ENCODE measurements at regions not wholly inside any gene's neighbourhood (a gene's known extent, or its start where the extent isn't known, plus 50 kb on each side); places are given as distances from the start of the nearest gene placed in this dataset.

- no peak overlapping the region for H3K4me3 Mint-ChIP-seq
- no peak overlapping the region for H3K27ac Mint-ChIP-seq
- H3K4me1 Mint-ChIP-seq (ENCODE audit: low read depth): no peaks in the 10 kb centered on the region
- no peaks in the 10 kb centered on the region for H3K27me3 Mint-ChIP-seq (ENCODE audit: insufficient read depth)
- peaks cover 20% of the 10 kb centered on the region for H3K9me3 Mint-ChIP-seq
- DNase-seq (ENCODE audit: low spot score): no peak
- intact Hi-C loops (cut with micrococcal nuclease): no loop called here
- no peaks in the 10 kb centered on the region for H3K36me3 Mint-ChIP-seq (ENCODE audit: low read depth)
Measured at GRCh38 chr13:67758975-67759374, 528.8 kb upstream of the PCDH9 start.

GRCh38 chr13:67754012-67754411 is 523.9 kb upstream of the PCDH9 start:
- intact Hi-C loops (cut with micrococcal nuclease): no loop called here
- Mint-ChIP-seq H3K36me3 (ENCODE audit: low read depth) (no peaks in the 10 kb centered on the region), H3K4me1 (ENCODE audit: low read depth) (no peaks in the 10 kb centered on the region), H3K9me3 (peaks cover 26% of the 10 kb centered on the region), H3K27ac (no peak overlapping the region), H3K4me3 (no peak overlapping the region), H3K27me3 (ENCODE audit: insufficient read depth) (no peaks in the 10 kb centered on the region)
- no peak for DNase-seq (ENCODE audit: low spot score)

- peaks cover 25% of the 10 kb centered on the region for H3K9me3 Mint-ChIP-seq
- intact Hi-C loops (cut with micrococcal nuclease): no loop called here
Measured at GRCh38 chr13:67752759-67753158, 522.6 kb upstream of the PCDH9 start.

GRCh38 chr13:67742478-67742877 is 512.3 kb upstream of the PCDH9 start:
- Mint-ChIP-seq H3K4me1 (ENCODE audit: low read depth) (no peaks in the 10 kb centered on the region), H3K27ac (no peak overlapping the region)

More at GRCh38 chr13:67752759-67753158, 522.6 kb upstream of the PCDH9 start:
- no peaks in the 10 kb centered on the region for H3K27me3 Mint-ChIP-seq (ENCODE audit: insufficient read depth)
- H3K4me3 Mint-ChIP-seq: no peak overlapping the region
- DNase-seq (ENCODE audit: low spot score): no peak
- no peak overlapping the region for H3K27ac Mint-ChIP-seq
- no peaks in the 10 kb centered on the region for H3K4me1 Mint-ChIP-seq (ENCODE audit: low read depth)
- H3K36me3 Mint-ChIP-seq (ENCODE audit: low read depth): no peaks in the 10 kb centered on the region

GRCh38 chr13:67740871-67741535 is 510.9 kb upstream of the PCDH9 start:
- H3K4me1 Mint-ChIP-seq (ENCODE audit: low read depth): no peaks in the 10 kb centered on the region
- H3K27me3 Mint-ChIP-seq (ENCODE audit: insufficient read depth): no peaks in the 10 kb centered on the region
- H3K36me3 Mint-ChIP-seq (ENCODE audit: low read depth): no peaks in the 10 kb centered on the region
- H3K4me3 Mint-ChIP-seq: no peak overlapping the region
- no peak overlapping the region for H3K27ac Mint-ChIP-seq
- DNase-seq (ENCODE audit: low spot score): no peak
- peaks cover 11% of the 10 kb centered on the region for H3K9me3 Mint-ChIP-seq
- intact Hi-C loops (cut with micrococcal nuclease): no loop called here

More at GRCh38 chr13:67742478-67742877, 512.3 kb upstream of the PCDH9 start:
- Mint-ChIP-seq H3K36me3 (ENCODE audit: low read depth) (no peaks in the 10 kb centered on the region), H3K9me3 (peaks cover 16% of the 10 kb centered on the region), H3K4me3 (no peak overlapping the region), H3K27me3 (ENCODE audit: insufficient read depth) (no peaks in the 10 kb centered on the region)
- intact Hi-C loops (cut with micrococcal nuclease): no loop called here
- DNase-seq (ENCODE audit: low spot score): no peak

- Mint-ChIP-seq H3K4me3 (no peak overlapping the region), H3K4me1 (ENCODE audit: low read depth) (no peaks in the 10 kb centered on the region), H3K27me3 (ENCODE audit: insufficient read depth) (no peaks in the 10 kb centered on the region), H3K36me3 (ENCODE audit: low read depth) (no peaks in the 10 kb centered on the region), H3K9me3 (peaks cover 16% of the 10 kb centered on the region), H3K27ac (no peak overlapping the region)
- intact Hi-C loops (cut with micrococcal nuclease): no loop called here
- DNase-seq (ENCODE audit: low spot score): no peak
Measured at GRCh38 chr13:67736646-67737420, 506.7 kb upstream of the PCDH9 start.

- Mint-ChIP-seq H3K4me3 (no peak overlapping the region), H3K4me1 (ENCODE audit: low read depth) (no peaks in the 10 kb centered on the region), H3K27me3 (ENCODE audit: insufficient read depth) (no peaks in the 10 kb centered on the region), H3K9me3 (peaks cover 16% of the 10 kb centered on the region), H3K36me3 (ENCODE audit: low read depth) (no peaks in the 10 kb centered on the region), H3K27ac (no peak overlapping the region)
- intact Hi-C loops (cut with micrococcal nuclease): no loop called here
- DNase-seq (ENCODE audit: low spot score): no peak
Measured at GRCh38 chr13:67735651-67736050, 505.5 kb upstream of the PCDH9 start.

- no peaks in the 10 kb centered on the region for H3K4me1 Mint-ChIP-seq (ENCODE audit: low read depth)
- H3K27ac Mint-ChIP-seq: no peak overlapping the region
- no peaks in the 10 kb centered on the region for H3K27me3 Mint-ChIP-seq (ENCODE audit: insufficient read depth)
- H3K9me3 Mint-ChIP-seq: peaks cover 45% of the 10 kb centered on the region
- no peaks in the 10 kb centered on the region for H3K36me3 Mint-ChIP-seq (ENCODE audit: low read depth)
- H3K4me3 Mint-ChIP-seq: no peak overlapping the region
- no peak for DNase-seq (ENCODE audit: low spot score)
- intact Hi-C loops (cut with micrococcal nuclease): no loop called here
Measured at GRCh38 chr13:67726979-67727378, 496.8 kb upstream of the PCDH9 start.

GRCh38 chr13:67725999-67726398 is 495.9 kb upstream of the PCDH9 start:
- H3K4me3 Mint-ChIP-seq: no peak overlapping the region
- no peaks in the 10 kb centered on the region for H3K27me3 Mint-ChIP-seq (ENCODE audit: insufficient read depth)
- H3K36me3 Mint-ChIP-seq (ENCODE audit: low read depth): no peaks in the 10 kb centered on the region
- no peak overlapping the region for H3K27ac Mint-ChIP-seq
- no peak for DNase-seq (ENCODE audit: low spot score)
- H3K4me1 Mint-ChIP-seq (ENCODE audit: low read depth): no peaks in the 10 kb centered on the region
- intact Hi-C loops (cut with micrococcal nuclease): no loop called here
- H3K9me3 Mint-ChIP-seq: peaks cover 50% of the 10 kb centered on the region

- H3K4me1 Mint-ChIP-seq (ENCODE audit: low read depth): no peaks in the 10 kb centered on the region
- H3K27me3 Mint-ChIP-seq (ENCODE audit: insufficient read depth): no peaks in the 10 kb centered on the region
- intact Hi-C loops (cut with micrococcal nuclease): no loop called here
Measured at GRCh38 chr13:67713571-67713970, 483.4 kb upstream of the PCDH9 start.

GRCh38 chr13:67696775-67697174 is 466.6 kb upstream of the PCDH9 start:
- Mint-ChIP-seq H3K4me1 (ENCODE audit: low read depth) (no peaks in the 10 kb centered on the region), H3K36me3 (ENCODE audit: low read depth) (no peaks in the 10 kb centered on the region), H3K27ac (no peak overlapping the region), H3K4me3 (no peak overlapping the region), H3K27me3 (ENCODE audit: insufficient read depth) (no peaks in the 10 kb centered on the region), H3K9me3 (peaks cover 15% of the 10 kb centered on the region)
- intact Hi-C loops (cut with micrococcal nuclease): no loop called here
- no peak for DNase-seq (ENCODE audit: low spot score)

More at GRCh38 chr13:67713571-67713970, 483.4 kb upstream of the PCDH9 start:
- H3K4me3 Mint-ChIP-seq: no peak overlapping the region
- no peak overlapping the region for H3K27ac Mint-ChIP-seq
- no peaks in the 10 kb centered on the region for H3K36me3 Mint-ChIP-seq (ENCODE audit: low read depth)
- no peak for DNase-seq (ENCODE audit: low spot score)
- H3K9me3 Mint-ChIP-seq: peaks cover 14% of the 10 kb centered on the region

GRCh38 chr13:67664502-67664901 is 434.4 kb upstream of the PCDH9 start:
- DNase-seq (ENCODE audit: low spot score): no peak
- H3K27me3 Mint-ChIP-seq (ENCODE audit: insufficient read depth): no peaks in the 10 kb centered on the region
- H3K4me3 Mint-ChIP-seq: no peak overlapping the region
- intact Hi-C loops (cut with micrococcal nuclease): no loop called here
- no peaks in the 10 kb centered on the region for H3K36me3 Mint-ChIP-seq (ENCODE audit: low read depth)
- no peaks in the 10 kb centered on the region for H3K4me1 Mint-ChIP-seq (ENCODE audit: low read depth)
- H3K9me3 Mint-ChIP-seq: no peaks in the 10 kb centered on the region
- no peak overlapping the region for H3K27ac Mint-ChIP-seq

- no peaks in the 10 kb centered on the region for H3K27me3 Mint-ChIP-seq (ENCODE audit: insufficient read depth)
- H3K27ac Mint-ChIP-seq: no peak overlapping the region
- no peak overlapping the region for H3K4me3 Mint-ChIP-seq
- intact Hi-C loops (cut with micrococcal nuclease): no loop called here
- H3K4me1 Mint-ChIP-seq (ENCODE audit: low read depth): no peaks in the 10 kb centered on the region
- no peaks in the 10 kb centered on the region for H3K9me3 Mint-ChIP-seq
- no peak for DNase-seq (ENCODE audit: low spot score)
- no peaks in the 10 kb centered on the region for H3K36me3 Mint-ChIP-seq (ENCODE audit: low read depth)
Measured at GRCh38 chr13:67662997-67663396, 432.9 kb upstream of the PCDH9 start.

All from activated T-helper 1 cell treated with anti-CD3 and anti-CD28 coated beads, Interleukin-12 subunit alpha, Interleukin-12 subunit beta, Interleukin-2, Interleukin-4 antibody, amounts not matched to agents 30 ng/mL and 10 ng/mL and 1 ng/mL, durations not matched to agents 14 hours and 24 hours and 36 hours (primary cell).